ENCODE measurements at regions not wholly inside any gene's neighbourhood (a gene's known extent, or its start where the extent isn't known, plus 50 kb on each side); places are given as distances from the start of the nearest gene placed in this dataset.

DNA sequence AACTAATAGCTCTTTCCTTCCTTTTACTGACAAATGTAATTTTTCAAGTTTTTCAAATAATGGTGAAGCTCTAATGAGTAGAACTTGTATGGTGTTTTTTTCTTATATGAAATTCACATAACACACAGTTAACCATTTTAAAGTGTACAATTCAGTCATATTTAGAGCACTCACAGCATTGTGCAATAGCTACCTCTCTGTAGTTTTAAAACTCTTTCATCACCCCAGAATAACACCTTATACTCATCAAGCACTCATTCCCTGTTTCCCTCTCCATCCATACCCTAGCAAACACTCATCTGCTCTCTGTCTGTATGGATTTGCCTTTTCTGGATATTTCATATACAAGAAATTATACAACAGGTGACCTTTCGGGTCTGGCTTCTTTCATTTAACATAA, 207.9 kb upstream of the SLC38A2 start:
- Histone ChIP-seq H3K27ac (ENCODE audit: low read depth, low read length) (no peak overlapping the region), H4K20me1 (ENCODE audit: insufficient read depth) (no peaks in the 10 kb centered on the region), H3K4me2 (ENCODE audit: low read length) (no peak overlapping the region), H3K36me3 (ENCODE audit: control insufficient read depth in 1 of 2, insufficient read depth in 2 of 2, low read length in 2 of 2) (no peaks in the 10 kb centered on the region), H3K79me2 (ENCODE audit: insufficient read depth, low read length) (no peaks in the 10 kb centered on the region), H2AFZ (ENCODE audit: low read depth, low read length, poor library complexity, severe bottlenecking) (no peak overlapping the region), H3K9me3 (ENCODE audit: control insufficient read depth in 1 of 2, insufficient read depth in 1 of 2, low read depth in 1 of 2, low read length in 2 of 2) (no peaks in the 10 kb centered on the region), H3K27me3 (ENCODE audit: insufficient read depth, low read length) (no peaks in the 10 kb centered on the region), H3K9ac (ENCODE audit: low read length) (no peak overlapping the region), H3K9me2 (ENCODE audit: insufficient read depth) (no peaks in the 10 kb centered on the region), H3K4me1 (ENCODE audit: control insufficient read depth in 1 of 2, insufficient read depth in 2 of 2, low read length in 2 of 2) (peaks cover 1 to 4% of the 10 kb centered on the region in 2 experiments; a peak in 2 of 4 replicates), H3K4me3 (replicated peaks in 1 of 2; ENCODE audit: low read depth in 1 of 2, low read length in 2 of 2) (no peak overlapping the region)
- no TSS peak for BruUV-seq (replicated peaks)
- CTCF ChIA-PET, result no interaction called here
- intact Hi-C loops (cut with micrococcal nuclease), result no loop called here
- DNase-seq (ENCODE audit: low read depth, low spot score), result no peak
- RAD21 ChIA-PET (ENCODE audit: low non-redundant PET in 1 of 2, low total read pairs in 2 of 2, uncharacterized antibody in 2 of 2, unreplicated experiment in 2 of 2), result no interaction called here
- POLR2A ChIA-PET, result no interaction called here
- TF ChIP-seq CEBPB (IDR thresholded peaks at IDR 0.05; ENCODE audit: low read depth) (0 out of 2 replicates have a peak, but pooled peaks have one; percentile 15), YY1 (IDR thresholded peaks at IDR 0.05; ENCODE audit: extremely low read depth, insufficient replicate concordance, low read depth, low read length) (no peak)
- ATAC-seq, result no peak

DNA sequence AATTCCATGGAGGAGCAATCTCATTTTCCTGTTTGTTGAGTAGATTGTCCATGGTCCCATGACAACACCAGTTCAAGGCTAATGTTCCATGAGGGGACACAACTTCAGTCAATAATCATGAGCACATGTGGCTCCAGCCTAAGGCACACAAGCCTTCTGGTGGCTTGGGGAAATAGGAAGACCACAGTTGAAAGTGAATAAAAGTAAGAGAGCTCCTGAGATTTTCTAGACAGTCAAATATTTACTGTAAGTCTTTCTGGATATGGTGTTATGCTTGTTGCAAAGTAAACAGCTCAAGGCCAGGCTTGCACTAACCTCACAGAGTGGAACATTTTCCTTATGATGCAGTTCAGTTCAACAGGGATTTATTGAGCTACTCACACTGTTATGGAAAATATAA, 206.9 kb upstream of the SLC38A2 start:
- H3K9ac ChIP-seq (ENCODE audit: low read length), result no peak overlapping the region
- H3K9me2 ChIP-seq (ENCODE audit: insufficient read depth), result no peaks in the 10 kb centered on the region
- H3K9me3 ChIP-seq (ENCODE audit: control insufficient read depth in 1 of 2, insufficient read depth in 1 of 2, low read depth in 1 of 2, low read length in 2 of 2), result no peaks in the 10 kb centered on the region
- no peaks in the 10 kb centered on the region for H3K79me2 ChIP-seq (ENCODE audit: insufficient read depth, low read length)
- H3K4me2 ChIP-seq (ENCODE audit: low read length), result no peak overlapping the region
- H3K4me3 ChIP-seq (replicated peaks in 1 of 2; ENCODE audit: low read depth in 1 of 2, low read length in 2 of 2), result no peak overlapping the region
- no peaks in the 10 kb centered on the region for H3K36me3 ChIP-seq (ENCODE audit: control insufficient read depth in 1 of 2, insufficient read depth in 2 of 2, low read length in 2 of 2)
- intact Hi-C loops (cut with micrococcal nuclease), result no loop called here
- H4K20me1 ChIP-seq (ENCODE audit: insufficient read depth), result no peaks in the 10 kb centered on the region
- ChIA-PET POLR2A (no interaction called here), RAD21 (ENCODE audit: low non-redundant PET in 1 of 2, low total read pairs in 2 of 2, uncharacterized antibody in 2 of 2, unreplicated experiment in 2 of 2) (no interaction called here), CTCF (no interaction called here)
- H3K27me3 ChIP-seq (ENCODE audit: insufficient read depth, low read length), result no peaks in the 10 kb centered on the region
- DNase-seq (ENCODE audit: low read depth, low spot score) (no peak), ATAC-seq (no peak)
- TF ChIP-seq TCF7L2 (IDR thresholded peaks at IDR 0.05; ENCODE audit: borderline replicate concordance, extremely low read depth, insufficient read depth, insufficient read length), result no peak
- no peak for TF ChIP-seq FOSL1 (IDR thresholded peaks at IDR 0.05; ENCODE audit: low read depth)
- no peak for TF ChIP-seq POLR2AphosphoS5 (IDR thresholded peaks at IDR 0.05; ENCODE audit: low read depth, low read length)
- TF ChIP-seq, protein P1, sequence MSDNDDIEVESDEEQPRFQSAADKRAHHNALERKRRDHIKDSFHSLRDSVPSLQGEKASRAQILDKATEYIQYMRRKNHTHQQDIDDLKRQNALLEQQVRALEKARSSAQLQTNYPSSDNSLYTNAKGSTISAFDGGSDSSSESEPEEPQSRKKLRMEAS (IDR thresholded peaks at IDR 0.05), result no peak
- TF ChIP-seq CEBPB (IDR thresholded peaks at IDR 0.05; ENCODE audit: low read depth), result no peak
- no peak for TF ChIP-seq POLR2A (IDR thresholded peaks at IDR 0.05; ENCODE audit: borderline replicate concordance, extremely low read depth, insufficient read depth, insufficient read length)
- TF ChIP-seq EGR1 (IDR thresholded peaks at IDR 0.05; ENCODE audit: low read depth), result no peak
- no peak for TF ChIP-seq RAD21 (IDR thresholded peaks at IDR 0.05; ENCODE audit: low read depth)
- TF ChIP-seq, protein P2, sequence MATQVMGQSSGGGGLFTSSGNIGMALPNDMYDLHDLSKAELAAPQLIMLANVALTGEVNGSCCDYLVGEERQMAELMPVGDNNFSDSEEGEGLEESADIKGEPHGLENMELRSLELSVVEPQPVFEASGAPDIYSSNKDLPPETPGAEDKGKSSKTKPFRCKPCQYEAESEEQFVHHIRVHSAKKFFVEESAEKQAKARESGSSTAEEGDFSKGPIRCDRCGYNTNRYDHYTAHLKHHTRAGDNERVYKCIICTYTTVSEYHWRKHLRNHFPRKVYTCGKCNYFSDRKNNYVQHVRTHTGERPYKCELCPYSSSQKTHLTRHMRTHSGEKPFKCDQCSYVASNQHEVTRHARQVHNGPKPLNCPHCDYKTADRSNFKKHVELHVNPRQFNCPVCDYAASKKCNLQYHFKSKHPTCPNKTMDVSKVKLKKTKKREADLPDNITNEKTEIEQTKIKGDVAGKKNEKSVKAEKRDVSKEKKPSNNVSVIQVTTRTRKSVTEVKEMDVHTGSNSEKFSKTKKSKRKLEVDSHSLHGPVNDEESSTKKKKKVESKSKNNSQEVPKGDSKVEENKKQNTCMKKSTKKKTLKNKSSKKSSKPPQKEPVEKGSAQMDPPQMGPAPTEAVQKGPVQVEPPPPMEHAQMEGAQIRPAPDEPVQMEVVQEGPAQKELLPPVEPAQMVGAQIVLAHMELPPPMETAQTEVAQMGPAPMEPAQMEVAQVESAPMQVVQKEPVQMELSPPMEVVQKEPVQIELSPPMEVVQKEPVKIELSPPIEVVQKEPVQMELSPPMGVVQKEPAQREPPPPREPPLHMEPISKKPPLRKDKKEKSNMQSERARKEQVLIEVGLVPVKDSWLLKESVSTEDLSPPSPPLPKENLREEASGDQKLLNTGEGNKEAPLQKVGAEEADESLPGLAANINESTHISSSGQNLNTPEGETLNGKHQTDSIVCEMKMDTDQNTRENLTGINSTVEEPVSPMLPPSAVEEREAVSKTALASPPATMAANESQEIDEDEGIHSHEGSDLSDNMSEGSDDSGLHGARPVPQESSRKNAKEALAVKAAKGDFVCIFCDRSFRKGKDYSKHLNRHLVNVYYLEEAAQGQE (IDR thresholded peaks at IDR 0.05; ENCODE audit: low read depth), result no peak
- TF ChIP-seq, protein P3, sequence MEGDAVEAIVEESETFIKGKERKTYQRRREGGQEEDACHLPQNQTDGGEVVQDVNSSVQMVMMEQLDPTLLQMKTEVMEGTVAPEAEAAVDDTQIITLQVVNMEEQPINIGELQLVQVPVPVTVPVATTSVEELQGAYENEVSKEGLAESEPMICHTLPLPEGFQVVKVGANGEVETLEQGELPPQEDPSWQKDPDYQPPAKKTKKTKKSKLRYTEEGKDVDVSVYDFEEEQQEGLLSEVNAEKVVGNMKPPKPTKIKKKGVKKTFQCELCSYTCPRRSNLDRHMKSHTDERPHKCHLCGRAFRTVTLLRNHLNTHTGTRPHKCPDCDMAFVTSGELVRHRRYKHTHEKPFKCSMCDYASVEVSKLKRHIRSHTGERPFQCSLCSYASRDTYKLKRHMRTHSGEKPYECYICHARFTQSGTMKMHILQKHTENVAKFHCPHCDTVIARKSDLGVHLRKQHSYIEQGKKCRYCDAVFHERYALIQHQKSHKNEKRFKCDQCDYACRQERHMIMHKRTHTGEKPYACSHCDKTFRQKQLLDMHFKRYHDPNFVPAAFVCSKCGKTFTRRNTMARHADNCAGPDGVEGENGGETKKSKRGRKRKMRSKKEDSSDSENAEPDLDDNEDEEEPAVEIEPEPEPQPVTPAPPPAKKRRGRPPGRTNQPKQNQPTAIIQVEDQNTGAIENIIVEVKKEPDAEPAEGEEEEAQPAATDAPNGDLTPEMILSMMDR (IDR thresholded peaks at IDR 0.05 in 2 of 3, conservative IDR thresholded peaks at IDR 0.05 in 1 of 3; ENCODE audit: borderline replicate concordance in 1 of 3, insufficient read depth in 1 of 3, low read depth in 2 of 3, low read length in 2 of 3), result no peak
- no peak for TF ChIP-seq ZFX (IDR thresholded peaks at IDR 0.05)
- no peak for TF ChIP-seq SRF (IDR thresholded peaks at IDR 0.05; ENCODE audit: low read depth)
- no peak for TF ChIP-seq ELF1 (IDR thresholded peaks at IDR 0.05; ENCODE audit: borderline replicate concordance, low read depth)
- TF ChIP-seq JUND (IDR thresholded peaks at IDR 0.05), result no peak
- TF ChIP-seq, protein P4, sequence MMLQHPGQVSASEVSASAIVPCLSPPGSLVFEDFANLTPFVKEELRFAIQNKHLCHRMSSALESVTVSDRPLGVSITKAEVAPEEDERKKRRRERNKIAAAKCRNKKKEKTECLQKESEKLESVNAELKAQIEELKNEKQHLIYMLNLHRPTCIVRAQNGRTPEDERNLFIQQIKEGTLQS (IDR thresholded peaks at IDR 0.05), result no peak
- H3K4me1 ChIP-seq (ENCODE audit: control insufficient read depth in 1 of 2, insufficient read depth in 2 of 2, low read length in 2 of 2), result no peaks in the 10 kb centered on the region
- H2AFZ ChIP-seq (ENCODE audit: low read depth, low read length, poor library complexity, severe bottlenecking), result no peak overlapping the region
- no TSS peak for BruUV-seq (replicated peaks)
- H3K27ac ChIP-seq (ENCODE audit: low read depth, low read length), result no peak overlapping the region

Data from HCT116 (cell line).